MM.1S (cell line): ENCODE measurements at regions not wholly inside any gene's neighbourhood (a gene's known extent, or its start where the extent isn't known, plus 50 kb on each side); places are given as distances from the start of the nearest gene placed in this dataset.

Experiments used
- DNase-seq: peaks from one replicate; pipeline ENCODE4 v3.0.0-alpha.2; 2015
- H2AFZ ChIP-seq: fragments of 300-600 bp; sonication (generic); 2 replicates; pipeline ENCODE4 v1.6.0; 2016; ENCODE audit warnings: antibody characterized with exemption, low read length
- H3F3A ChIP-seq: fragments of 300-600 bp; sonication (generic); 2 replicates; pipeline ENCODE4 v1.6.1; 2016; ENCODE audit warnings: mild to moderate bottlenecking, antibody characterized with exemption, low read length, moderate library complexity, mixed read lengths; ENCODE audit not compliant: insufficient read depth
- H3K27ac ChIP-seq: fragments of 300-600 bp; sonication (generic); 2 replicates; pipeline ENCODE4 v1.5.1; 2016; ENCODE audit warnings: mild to moderate bottlenecking, low read length
- H3K27me3 ChIP-seq: fragments of 300-600 bp; sonication (generic); replicated peaks from 2 replicates; pipeline ENCODE4 v1.6.0; 2016; ENCODE audit warnings: low read length; ENCODE audit not compliant: insufficient read depth
- H3K36me3 ChIP-seq: fragments of 300-600 bp; sonication (generic); replicated peaks from 2 replicates; pipeline ENCODE4 v1.6.1; 2016; ENCODE audit warnings: mild to moderate bottlenecking, low read length, mixed read lengths; ENCODE audit not compliant: insufficient read depth
- H3K4me1 ChIP-seq: fragments of 300-600 bp; sonication (generic); 2 replicates; pipeline ENCODE4 v1.6.1; 2016; ENCODE audit warnings: low read length, mixed read lengths
- H3K4me2 ChIP-seq: fragments of 300-600 bp; sonication (generic); 2 replicates; pipeline ENCODE4 v1.6.0; 2016; ENCODE audit warnings: low read depth, low read length
- H3K4me3 ChIP-seq: fragments of 300-600 bp; sonication (generic); 2 replicates; pipeline ENCODE4 v1.5.1; 2016; ENCODE audit warnings: low read length, mixed read lengths
- H3K79me2 ChIP-seq: fragments of 300-600 bp; sonication (generic); 2 replicates; pipeline ENCODE4 v1.6.1; 2016; ENCODE audit warnings: mixed run types, low read length, mixed read lengths
- H3K9ac ChIP-seq: fragments of 300-600 bp; sonication (generic); 2 replicates; pipeline ENCODE4 v1.6.1; 2016; ENCODE audit warnings: low read length, mixed read lengths
- H3K9me2 ChIP-seq: fragments of 300-600 bp; sonication (generic); replicated peaks from 2 replicates; pipeline ENCODE4 v1.6.1; 2016; ENCODE audit warnings: mild to moderate bottlenecking, low read length, mixed read lengths; ENCODE audit not compliant: insufficient read depth
- H3K9me3 ChIP-seq: fragments of 300-600 bp; sonication (generic); replicated peaks from 2 replicates; pipeline ENCODE4 v1.6.1; 2016; ENCODE audit warnings: mild to moderate bottlenecking, low read length, mixed read lengths; ENCODE audit not compliant: insufficient read depth
- H4K20me1 ChIP-seq: fragments of 300-600 bp; sonication (generic); 2 replicates; pipeline ENCODE4 v1.6.1; 2016; ENCODE audit warnings: mild to moderate bottlenecking, low read length, moderate library complexity, mixed read lengths; ENCODE audit not compliant: insufficient read depth
- CTCF ChIP-seq: fragments of 300-600 bp; sonication (generic); IDR thresholded peaks from 2 replicates; pipeline ENCODE4 v1.5.1; 2016; ENCODE audit warnings: antibody characterized with exemption, low read length, mixed read lengths
- EZH2 ChIP-seq: fragments of 300-600 bp; sonication (generic); optimal IDR thresholded peaks from 2 replicates; pipeline ENCODE3; 2017; ENCODE audit warnings: low read depth, mild to moderate bottlenecking, antibody characterized with exemption, low read length, mixed read lengths
- EZH2phosphoT487 ChIP-seq: fragments of 300-600 bp; sonication (generic); IDR thresholded peaks from 2 replicates; pipeline ENCODE4 v1.6.1; 2018; ENCODE audit warnings: antibody characterized with exemption, low read length

- no peaks in the 10 kb centered on the region for H3K79me2 ChIP-seq
- no peaks in the 10 kb centered on the region for H3K27me3 ChIP-seq
- H3F3A ChIP-seq = no peaks in the 10 kb centered on the region
- H3K9me2 ChIP-seq = no peaks in the 10 kb centered on the region
- DNase-seq = no peak
- H3K36me3 ChIP-seq = no peaks in the 10 kb centered on the region
- no peaks in the 10 kb centered on the region for H3K4me1 ChIP-seq
- TF ChIP-seq EZH2phosphoT487 (no peak), CTCF (no peak), EZH2 (no peak)
- no peaks in the 10 kb centered on the region for H3K9me3 ChIP-seq
- no peak overlapping the region for H3K4me2 ChIP-seq
- no peaks in the 10 kb centered on the region for H4K20me1 ChIP-seq
- H3K27ac ChIP-seq = no peak overlapping the region
- no peak overlapping the region for H3K4me3 ChIP-seq
- H3K9ac ChIP-seq = no peak overlapping the region
- H2AFZ ChIP-seq = no peak overlapping the region
Observed at GRCh38 chrX:42415636-42416035, 362.3 kb downstream of the PPP1R2C start.

- no peak for DNase-seq
- H3K9me3 ChIP-seq = no peaks in the 10 kb centered on the region
- TF ChIP-seq EZH2phosphoT487 (no peak), EZH2 (no peak), CTCF (no peak)
- H3K4me1 ChIP-seq = no peaks in the 10 kb centered on the region
- no peaks in the 10 kb centered on the region for H3K9me2 ChIP-seq
- H3K9ac ChIP-seq = no peak overlapping the region
- no peaks in the 10 kb centered on the region for H4K20me1 ChIP-seq
- no peak overlapping the region for H3K27ac ChIP-seq
- no peak overlapping the region for H3K4me3 ChIP-seq
- no peak overlapping the region for H2AFZ ChIP-seq
- H3F3A ChIP-seq = no peaks in the 10 kb centered on the region
- H3K27me3 ChIP-seq = no peaks in the 10 kb centered on the region
- H3K36me3 ChIP-seq = no peaks in the 10 kb centered on the region
- H3K79me2 ChIP-seq = no peaks in the 10 kb centered on the region
- no peak overlapping the region for H3K4me2 ChIP-seq
Observed at GRCh38 chrX:42414057-42414456, 363.9 kb downstream of the PPP1R2C start.

- Histone ChIP-seq H3K36me3 (no peaks in the 10 kb centered on the region), H3K27ac (no peak overlapping the region), H3F3A (no peaks in the 10 kb centered on the region), H2AFZ (no peak overlapping the region), H3K4me2 (no peak overlapping the region), H3K4me3 (no peak overlapping the region), H3K9me3 (no peaks in the 10 kb centered on the region), H3K4me1 (no peaks in the 10 kb centered on the region), H3K79me2 (no peaks in the 10 kb centered on the region), H3K27me3 (no peaks in the 10 kb centered on the region), H3K9ac (no peak overlapping the region), H4K20me1 (no peaks in the 10 kb centered on the region), H3K9me2 (no peaks in the 10 kb centered on the region)
- TF ChIP-seq EZH2phosphoT487 (no peak), CTCF (no peak), EZH2 (no peak)
- no peak for DNase-seq
Observed at GRCh38 chrX:42399632-42400024, 378.3 kb downstream of the PPP1R2C start.
